ENCODE measurements at regions not wholly inside any gene's neighbourhood (a gene's known extent, or its start where the extent isn't known, plus 50 kb on each side); places are given as distances from the start of the nearest gene placed in this dataset.

DNA sequence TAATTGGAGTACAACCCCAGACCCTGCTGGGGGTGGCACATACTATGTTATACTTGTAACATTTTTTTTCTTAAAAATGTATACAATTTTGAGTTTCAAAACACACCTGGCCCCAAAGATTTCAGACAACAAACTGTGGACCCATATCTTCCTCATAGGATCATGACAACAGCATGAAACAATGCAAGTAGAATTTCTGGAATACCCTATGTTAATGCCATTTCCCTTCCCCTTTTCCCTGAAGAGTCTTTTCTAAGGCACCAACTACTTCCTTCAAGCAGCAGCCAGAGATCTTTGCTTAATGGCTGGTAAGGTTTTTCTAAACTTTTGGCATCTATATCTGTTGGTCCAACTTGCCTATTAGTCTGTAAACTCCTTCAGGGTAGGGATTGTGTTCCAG is 99.9 kb upstream of the SERBP1 start:
- no peaks in the 10 kb centered on the region for H3K9me3 ChIP-seq (ENCODE audit: control insufficient read depth, insufficient read depth, low read length)
- H3K4me1 ChIP-seq (ENCODE audit: control insufficient read depth, insufficient read depth, low read length), result no peaks in the 10 kb centered on the region
- no peak overlapping the region for H3K9ac ChIP-seq (ENCODE audit: low read depth, low read length)
- no peaks in the 10 kb centered on the region for H3K36me3 ChIP-seq (ENCODE audit: control insufficient read depth, insufficient read depth, low read length)
- H3K4me3 ChIP-seq (ENCODE audit: low read depth, low read length), result no peak overlapping the region
- H3K27me3 ChIP-seq (ENCODE audit: control insufficient read depth, insufficient read depth, low read length), result peaks cover under 1% of the 10 kb centered on the region; the same call in 1 of the 2 replicates
- H3K27ac ChIP-seq (ENCODE audit: low read depth, low read length), result no peak overlapping the region

DNA sequence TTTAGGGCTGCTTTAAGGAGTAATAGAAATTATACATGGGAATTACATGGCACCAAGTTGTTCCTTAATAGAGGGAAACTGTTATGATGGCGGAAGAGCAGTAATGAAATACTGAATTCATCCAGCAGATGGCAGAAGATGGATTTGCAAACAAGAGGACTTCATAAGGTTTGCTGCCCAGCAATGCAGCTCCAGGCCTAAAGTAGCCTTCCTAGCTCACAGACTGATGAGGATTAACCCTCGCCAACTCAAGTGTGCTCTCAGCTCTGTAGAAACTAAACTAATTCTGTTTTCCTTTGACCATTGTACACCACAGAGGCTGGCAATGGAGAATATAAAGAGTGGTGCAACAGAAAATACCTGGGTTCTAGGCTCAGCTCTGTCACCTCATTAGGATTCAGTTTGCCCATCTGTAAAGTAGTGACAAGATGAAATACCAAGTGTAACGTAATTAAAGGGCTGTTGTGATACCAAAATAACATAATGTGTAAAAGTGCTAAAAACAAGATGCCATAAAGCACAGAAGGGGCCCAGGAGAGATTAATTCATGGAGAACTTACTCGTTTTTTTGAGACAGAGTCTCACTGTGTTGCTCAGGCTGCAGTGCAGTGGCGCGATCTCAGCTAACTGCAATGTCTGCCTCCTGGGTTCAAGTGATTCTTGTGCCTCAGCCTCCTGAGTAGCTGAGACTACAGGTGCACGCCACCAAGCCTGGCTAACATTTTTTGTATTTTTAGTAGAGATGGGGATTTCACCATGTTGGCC is 102.4 kb upstream of the SERBP1 start:
- Histone ChIP-seq H3K4me3 (ENCODE audit: low read depth, low read length) (no peak overlapping the region), H3K9ac (ENCODE audit: low read depth, low read length) (no peak overlapping the region), H3K27ac (ENCODE audit: low read depth, low read length) (no peak overlapping the region), H3K27me3 (ENCODE audit: control insufficient read depth, insufficient read depth, low read length) (no peaks in the 10 kb centered on the region), H3K4me1 (ENCODE audit: control insufficient read depth, insufficient read depth, low read length) (no peaks in the 10 kb centered on the region), H3K9me3 (ENCODE audit: control insufficient read depth, insufficient read depth, low read length) (no peaks in the 10 kb centered on the region), H3K36me3 (ENCODE audit: control insufficient read depth, insufficient read depth, low read length) (no peaks in the 10 kb centered on the region)

DNA sequence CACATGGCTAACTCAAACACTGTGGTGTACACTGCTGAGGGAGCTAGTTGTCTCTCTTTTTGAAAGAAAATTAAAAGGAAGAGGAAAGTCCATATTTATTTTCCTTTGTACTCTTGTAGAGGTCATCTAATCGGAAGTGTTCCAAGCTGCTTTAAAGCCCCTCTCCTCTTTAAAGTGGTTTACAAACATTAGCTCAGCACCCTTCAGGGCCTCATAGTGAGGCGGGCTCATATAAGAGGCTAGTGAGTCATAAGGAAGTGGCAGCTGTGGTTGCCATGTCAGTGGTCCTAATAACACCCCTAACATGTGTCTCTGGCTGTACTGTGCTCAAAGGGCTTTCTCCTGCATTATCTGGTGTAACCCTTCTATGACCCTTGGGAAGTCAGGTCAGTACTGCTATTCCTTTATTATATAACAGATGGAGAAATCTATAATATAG is 104.4 kb upstream of the SERBP1 start:
- Histone ChIP-seq H3K27ac (ENCODE audit: low read depth, low read length) (no peak overlapping the region), H3K27me3 (ENCODE audit: control insufficient read depth, insufficient read depth, low read length) (no peaks in the 10 kb centered on the region), H3K4me1 (ENCODE audit: control insufficient read depth, insufficient read depth, low read length) (no peaks in the 10 kb centered on the region), H3K9me3 (ENCODE audit: control insufficient read depth, insufficient read depth, low read length) (no peaks in the 10 kb centered on the region), H3K4me3 (ENCODE audit: low read depth, low read length) (no peak overlapping the region), H3K36me3 (ENCODE audit: control insufficient read depth, insufficient read depth, low read length) (no peaks in the 10 kb centered on the region), H3K9ac (ENCODE audit: low read depth, low read length) (no peak overlapping the region)

DNA sequence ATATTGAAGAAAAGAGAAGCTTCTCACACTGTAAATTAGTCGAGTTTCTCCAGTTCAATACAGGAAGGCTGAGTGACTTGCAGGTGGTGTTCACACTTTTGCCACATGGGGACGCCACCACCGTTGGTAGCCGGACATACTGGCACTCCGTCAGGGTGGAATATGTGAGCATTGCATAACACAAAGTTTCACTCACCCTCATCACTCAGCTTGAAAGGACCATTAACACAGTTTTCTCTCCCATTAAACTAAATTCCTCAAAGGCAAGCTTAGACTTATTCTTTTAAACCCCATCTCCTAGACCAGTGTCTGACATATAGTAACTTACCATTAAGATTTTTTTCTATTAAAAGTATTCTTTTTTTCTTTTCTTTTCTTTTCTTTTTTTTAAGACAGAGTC is 105.3 kb upstream of the SERBP1 start:
- no peaks in the 10 kb centered on the region for H3K9me3 ChIP-seq (ENCODE audit: control insufficient read depth, insufficient read depth, low read length)
- H3K27me3 ChIP-seq (ENCODE audit: control insufficient read depth, insufficient read depth, low read length), result no peaks in the 10 kb centered on the region
- H3K36me3 ChIP-seq (ENCODE audit: control insufficient read depth, insufficient read depth, low read length), result no peaks in the 10 kb centered on the region
- no peak overlapping the region for H3K27ac ChIP-seq (ENCODE audit: low read depth, low read length)
- no peak overlapping the region for H3K4me3 ChIP-seq (ENCODE audit: low read depth, low read length)
- no peak overlapping the region for H3K9ac ChIP-seq (ENCODE audit: low read depth, low read length)
- H3K4me1 ChIP-seq (ENCODE audit: control insufficient read depth, insufficient read depth, low read length), result no peaks in the 10 kb centered on the region

DNA sequence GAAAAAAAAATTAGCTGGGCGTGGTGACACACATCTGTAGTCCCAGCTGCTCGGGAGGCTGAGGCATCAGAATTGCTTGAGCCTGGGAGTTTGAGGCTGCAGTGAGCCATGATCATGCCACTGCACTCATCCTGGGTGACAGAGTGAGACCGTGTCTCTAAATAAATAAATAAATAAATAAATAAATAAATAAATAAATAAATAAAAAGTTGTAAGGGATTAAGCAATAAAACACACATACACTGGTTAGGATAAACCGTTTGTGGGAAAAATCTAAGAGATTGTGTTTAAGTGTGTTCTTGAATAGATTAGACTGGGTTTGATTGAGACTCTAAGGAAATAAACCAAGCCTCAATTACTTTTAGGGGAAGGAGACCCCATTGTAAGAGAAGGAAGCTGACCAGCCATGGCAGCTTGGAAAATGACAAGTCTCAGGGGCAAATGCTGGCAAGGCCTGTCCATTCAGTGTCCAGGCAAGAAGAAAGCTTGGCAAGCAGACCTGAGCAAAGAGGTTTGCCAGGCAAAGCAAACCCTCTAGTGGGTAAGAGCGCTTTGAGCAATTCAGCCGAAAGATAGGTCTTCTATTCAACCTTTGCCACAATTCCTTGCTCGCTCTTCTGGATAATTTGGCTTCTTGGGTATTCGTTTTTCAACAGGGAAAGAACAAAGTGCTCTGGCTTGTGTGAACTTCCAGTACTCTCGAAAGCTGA is 106.9 kb upstream of the SERBP1 start:
- H3K27ac ChIP-seq (ENCODE audit: low read depth, low read length), result no peak overlapping the region
- H3K4me1 ChIP-seq (ENCODE audit: control insufficient read depth, insufficient read depth, low read length), result no peaks in the 10 kb centered on the region
- no peak overlapping the region for H3K4me3 ChIP-seq (ENCODE audit: low read depth, low read length)
- H3K9ac ChIP-seq (ENCODE audit: low read depth, low read length), result no peak overlapping the region
- no peaks in the 10 kb centered on the region for H3K27me3 ChIP-seq (ENCODE audit: control insufficient read depth, insufficient read depth, low read length)
- no peaks in the 10 kb centered on the region for H3K9me3 ChIP-seq (ENCODE audit: control insufficient read depth, insufficient read depth, low read length)
- H3K36me3 ChIP-seq (ENCODE audit: control insufficient read depth, insufficient read depth, low read length), result no peaks in the 10 kb centered on the region

DNA sequence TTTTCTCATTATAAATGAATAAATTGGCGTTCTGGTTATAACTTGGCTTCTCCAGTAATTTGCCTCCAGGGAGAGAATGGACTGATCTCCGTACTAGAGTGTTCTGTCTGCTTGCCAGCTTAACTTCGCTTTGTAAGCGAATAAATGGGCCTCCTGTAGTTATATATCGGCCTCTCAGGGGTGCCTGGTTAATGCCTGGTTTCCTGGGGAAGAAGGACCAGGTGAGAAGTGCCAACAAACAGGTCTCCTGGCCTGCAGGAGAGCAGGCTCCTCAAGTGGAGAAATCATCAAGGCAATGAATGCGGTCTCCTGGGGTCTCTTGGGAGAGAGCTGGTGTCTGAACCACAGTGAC is 107.4 kb upstream of the SERBP1 start:
- no peak overlapping the region for H3K4me3 ChIP-seq (ENCODE audit: low read depth, low read length)
- no peaks in the 10 kb centered on the region for H3K9me3 ChIP-seq (ENCODE audit: control insufficient read depth, insufficient read depth, low read length)
- no peaks in the 10 kb centered on the region for H3K27me3 ChIP-seq (ENCODE audit: control insufficient read depth, insufficient read depth, low read length)
- H3K9ac ChIP-seq (ENCODE audit: low read depth, low read length), result no peak overlapping the region
- H3K27ac ChIP-seq (ENCODE audit: low read depth, low read length), result no peak overlapping the region
- H3K36me3 ChIP-seq (ENCODE audit: control insufficient read depth, insufficient read depth, low read length), result no peaks in the 10 kb centered on the region
- no peaks in the 10 kb centered on the region for H3K4me1 ChIP-seq (ENCODE audit: control insufficient read depth, insufficient read depth, low read length)

DNA sequence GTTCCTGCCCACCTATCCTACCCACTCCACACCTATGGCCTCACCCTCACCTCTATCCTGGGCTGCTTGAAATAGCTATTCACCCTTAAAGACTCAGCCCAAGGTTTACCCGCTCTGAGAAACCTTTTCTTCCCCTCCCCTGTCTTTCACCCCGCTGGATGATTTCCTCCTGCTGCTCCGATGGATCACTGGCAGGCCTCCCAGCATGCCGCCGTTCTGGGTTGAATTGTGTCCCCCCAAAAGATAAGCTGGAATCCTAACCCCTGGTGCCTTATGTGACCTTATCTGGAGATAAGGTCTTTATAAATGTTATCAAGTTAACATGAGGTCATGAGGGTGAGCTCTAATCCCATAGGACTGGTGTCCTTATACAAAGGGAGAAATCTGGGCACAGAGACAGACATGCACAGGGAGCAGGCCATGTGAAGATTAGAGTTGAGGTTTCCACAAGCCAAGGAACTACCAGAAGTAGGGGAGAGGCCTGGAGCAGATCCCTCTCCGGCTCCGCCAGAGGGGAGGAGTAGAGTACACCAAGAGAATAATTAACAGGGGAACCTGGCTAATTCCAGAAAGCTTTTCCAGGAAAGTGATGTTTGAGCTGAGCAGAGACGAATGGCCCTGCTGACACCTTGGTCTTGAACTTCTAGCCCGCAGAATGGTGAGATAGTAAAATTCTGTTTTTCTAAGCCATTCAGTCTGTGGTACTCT is 110.0 kb upstream of the SERBP1 start:
- Histone ChIP-seq H3K27ac (ENCODE audit: low read depth, low read length) (no peak overlapping the region), H3K36me3 (ENCODE audit: control insufficient read depth, insufficient read depth, low read length) (no peaks in the 10 kb centered on the region), H3K9ac (ENCODE audit: low read depth, low read length) (no peak overlapping the region), H3K4me1 (ENCODE audit: control insufficient read depth, insufficient read depth, low read length) (no peaks in the 10 kb centered on the region), H3K4me3 (ENCODE audit: low read depth, low read length) (no peak overlapping the region), H3K27me3 (ENCODE audit: control insufficient read depth, insufficient read depth, low read length) (no peaks in the 10 kb centered on the region), H3K9me3 (ENCODE audit: control insufficient read depth, insufficient read depth, low read length) (no peaks in the 10 kb centered on the region)

DNA sequence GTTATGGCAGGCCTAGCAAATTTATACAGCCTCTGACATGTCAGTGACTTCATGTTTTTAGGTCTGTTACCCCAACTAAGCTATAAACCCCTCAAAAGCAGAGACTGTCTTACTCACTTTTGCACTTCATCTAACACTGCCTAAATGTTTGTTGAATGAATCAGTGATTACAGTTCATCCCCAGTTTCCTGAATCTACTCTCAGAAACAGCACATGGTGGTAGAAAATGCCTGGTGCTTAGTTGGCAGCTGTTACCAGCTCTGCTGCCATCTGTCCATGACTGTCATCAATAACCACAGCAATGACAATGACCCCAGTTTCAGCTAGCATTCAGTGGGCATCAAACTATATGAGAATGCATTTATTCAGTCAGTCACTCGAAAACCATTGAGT is 110.5 kb upstream of the SERBP1 start:
- Histone ChIP-seq H3K36me3 (ENCODE audit: control insufficient read depth, insufficient read depth, low read length) (no peaks in the 10 kb centered on the region), H3K9me3 (ENCODE audit: control insufficient read depth, insufficient read depth, low read length) (no peaks in the 10 kb centered on the region), H3K27me3 (ENCODE audit: control insufficient read depth, insufficient read depth, low read length) (no peaks in the 10 kb centered on the region), H3K9ac (ENCODE audit: low read depth, low read length) (no peak overlapping the region), H3K4me1 (ENCODE audit: control insufficient read depth, insufficient read depth, low read length) (no peaks in the 10 kb centered on the region), H3K27ac (ENCODE audit: low read depth, low read length) (no peak overlapping the region), H3K4me3 (ENCODE audit: low read depth, low read length) (no peak overlapping the region)

DNA sequence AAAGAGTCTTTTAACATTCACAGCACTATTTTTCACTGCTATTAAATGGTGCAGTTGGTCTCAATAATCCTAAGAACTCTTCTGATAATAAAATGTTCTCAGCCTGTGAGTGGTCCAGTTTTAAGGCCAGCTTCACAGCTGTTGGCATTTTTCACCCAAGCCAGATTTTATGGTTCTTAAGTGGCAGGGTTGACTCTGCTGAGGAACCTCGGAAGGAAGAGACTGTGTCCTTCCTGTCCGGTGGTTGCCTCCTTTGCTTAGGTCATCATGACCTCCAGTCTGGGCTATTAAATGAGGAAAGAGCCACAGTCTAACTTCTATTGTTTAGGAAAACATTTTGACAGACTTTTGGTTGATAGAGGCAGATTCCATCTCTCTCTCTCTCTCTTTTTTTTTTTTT is 112.5 kb upstream of the SERBP1 start:
- H3K27ac ChIP-seq (ENCODE audit: low read depth, low read length), result no peak overlapping the region

DNA sequence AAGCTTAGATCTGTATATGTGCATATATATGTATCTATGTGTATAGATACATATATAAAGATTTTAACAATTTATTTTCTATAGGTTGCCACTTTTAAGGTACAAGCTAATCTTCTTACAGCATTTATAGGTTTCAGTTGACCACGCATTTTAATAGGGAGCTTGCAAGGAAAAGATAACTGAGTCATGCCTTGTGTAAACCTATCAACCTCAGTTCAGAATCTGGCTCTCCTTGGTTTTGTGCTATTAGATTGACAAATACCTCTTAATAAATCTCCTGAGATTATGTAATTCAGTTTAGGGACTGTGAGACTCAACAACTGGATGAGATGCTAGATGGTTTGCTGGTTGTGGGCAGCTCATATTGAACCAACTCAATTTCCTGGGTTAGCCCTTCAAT is 114.7 kb upstream of the SERBP1 start:
- Histone ChIP-seq H3K9ac (ENCODE audit: low read depth, low read length) (no peak overlapping the region), H3K4me3 (ENCODE audit: low read depth, low read length) (no peak overlapping the region), H3K9me3 (ENCODE audit: control insufficient read depth, insufficient read depth, low read length) (no peaks in the 10 kb centered on the region), H3K27ac (ENCODE audit: low read depth, low read length) (no peak overlapping the region), H3K36me3 (ENCODE audit: control insufficient read depth, insufficient read depth, low read length) (no peaks in the 10 kb centered on the region), H3K4me1 (ENCODE audit: control insufficient read depth, insufficient read depth, low read length) (no peaks in the 10 kb centered on the region), H3K27me3 (ENCODE audit: control insufficient read depth, insufficient read depth, low read length) (no peaks in the 10 kb centered on the region)

More for the DNA sequence above, 112.5 kb upstream of the SERBP1 start:
- H3K4me3 ChIP-seq (ENCODE audit: low read depth, low read length), result no peak overlapping the region
- H3K27me3 ChIP-seq (ENCODE audit: control insufficient read depth, insufficient read depth, low read length), result no peaks in the 10 kb centered on the region
- H3K4me1 ChIP-seq (ENCODE audit: control insufficient read depth, insufficient read depth, low read length), result no peaks in the 10 kb centered on the region
- H3K9ac ChIP-seq (ENCODE audit: low read depth, low read length), result no peak overlapping the region
- no peaks in the 10 kb centered on the region for H3K9me3 ChIP-seq (ENCODE audit: control insufficient read depth, insufficient read depth, low read length)
- H3K36me3 ChIP-seq (ENCODE audit: control insufficient read depth, insufficient read depth, low read length), result no peaks in the 10 kb centered on the region

DNA sequence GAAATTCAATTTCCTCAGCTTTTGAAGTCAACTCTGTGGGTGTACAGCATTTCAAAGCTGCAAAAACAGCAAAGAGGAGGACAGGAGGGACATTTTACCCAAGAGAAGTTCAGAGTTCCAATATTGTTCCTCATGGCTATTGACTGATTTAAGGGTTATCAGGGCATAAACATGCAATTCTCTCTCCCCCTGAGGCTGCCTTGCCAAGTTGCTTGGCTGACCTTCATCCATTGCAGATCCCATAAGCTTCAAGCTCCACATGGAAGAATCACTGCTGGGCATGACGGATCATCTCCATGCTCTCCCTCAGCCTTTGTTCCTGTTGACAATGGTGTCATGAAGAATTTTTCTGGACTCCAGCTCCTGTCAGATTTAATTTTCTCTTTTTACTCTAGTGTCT is 115.2 kb upstream of the SERBP1 start:
- Histone ChIP-seq H3K27me3 (ENCODE audit: control insufficient read depth, insufficient read depth, low read length) (no peaks in the 10 kb centered on the region), H3K9ac (ENCODE audit: low read depth, low read length) (no peak overlapping the region), H3K27ac (ENCODE audit: low read depth, low read length) (no peak overlapping the region), H3K4me1 (ENCODE audit: control insufficient read depth, insufficient read depth, low read length) (no peaks in the 10 kb centered on the region), H3K9me3 (ENCODE audit: control insufficient read depth, insufficient read depth, low read length) (no peaks in the 10 kb centered on the region), H3K4me3 (ENCODE audit: low read depth, low read length) (no peak overlapping the region), H3K36me3 (ENCODE audit: control insufficient read depth, insufficient read depth, low read length) (no peaks in the 10 kb centered on the region)

All from HUES48 (cell line).